HEK293 (cell line): ENCODE measurements at regions not wholly inside any gene's neighbourhood (a gene's known extent, or its start where the extent isn't known, plus 50 kb on each side); places are given as distances from the start of the nearest gene placed in this dataset.

ENCODE experiments used
- CTCF ChIA-PET: fragments of 350-600 bp; formaldehyde crosslinking; extraction: SDS; loops from one replicate; lab custom pipeline; 2021; ENCODE audit warnings: antibody characterized with exemption; lab: Yijun Ruan, JAX
- POLR2A ChIA-PET: fragments of 300-600 bp; formaldehyde crosslinking; extraction: SDS; loops from one replicate; lab custom pipeline; 2020; ENCODE audit warnings: antibody characterized with exemption, inconsistent platforms; lab: Yijun Ruan, JAX
- H3K27ac ChIP-seq: fragments of 200-500 bp; sonication (Bioruptor generic); 2 replicates; pipeline ENCODE4 v1.5.1; 2014; ENCODE audit warnings: low read depth, low read length, control low read depth, inconsistent platforms; ENCODE audit errors: extremely low read depth
- H3K36me3 ChIP-seq, 2 experiments: fragments of 200-500 bp in 1 of 2; sonication (Bioruptor generic) in 1 of 2; 1 replicate in 1 of 2; 2 replicates in 1 of 2; pipeline ENCODE4 v1.5.1; 2014 to 2017; ENCODE audit warnings: inconsistent platforms in 2 of 2, low read length in 2 of 2; ENCODE audit not compliant: control insufficient read depth in 2 of 2, insufficient read depth in 1 of 2
- H3K4me1 ChIP-seq: fragments of 200-500 bp; sonication (Bioruptor generic); 2 replicates; pipeline ENCODE4 v1.5.1; 2014; ENCODE audit warnings: mild to moderate bottlenecking, low read length, inconsistent platforms; ENCODE audit not compliant: control insufficient read depth, insufficient read depth
- H3K4me3 ChIP-seq: 2 replicates; pipeline ENCODE4 v1.5.1; 2011; ENCODE audit warnings: low read depth, mild to moderate bottlenecking, control low read depth, low read length, moderate library complexity
- H3K9me3 ChIP-seq: fragments of 200-500 bp; sonication (Bioruptor generic); 2 replicates; pipeline ENCODE4 v1.5.1; 2014; ENCODE audit warnings: low read depth, low read length, inconsistent platforms; ENCODE audit not compliant: control insufficient read depth, insufficient read depth
- BCL11B ChIP-seq: fragments of 450-650 bp; formaldehyde crosslinking; IDR thresholded peaks from 2 replicates; pipeline ENCODE4 v1.5.1; 2016; ENCODE audit warnings: low read depth, missing biosample characterization, missing genetic modification characterization
- KLF7 ChIP-seq: fragments of 450-650 bp; formaldehyde crosslinking; IDR thresholded peaks from 2 replicates; pipeline ENCODE4 v1.5.1; 2016; ENCODE audit warnings: missing biosample characterization, missing genetic modification characterization, borderline replicate concordance
- MEIS1 ChIP-seq: sonication (generic); formaldehyde crosslinking; IDR thresholded peaks from 2 replicates; pipeline ENCODE4 v1.8.1; 2022; ENCODE audit warnings: missing genetic modification reagents, mild to moderate bottlenecking, borderline replicate concordance
- SCRT2 ChIP-seq: fragments of 450-650 bp; formaldehyde crosslinking; IDR thresholded peaks from 2 replicates; pipeline ENCODE4 v1.5.1; 2016; ENCODE audit warnings: missing biosample characterization, missing genetic modification characterization
- ZBTB6 ChIP-seq: fragments of 450-650 bp; formaldehyde crosslinking; IDR thresholded peaks from 2 replicates; pipeline ENCODE4 v1.5.1; 2017; ENCODE audit warnings: missing biosample characterization, missing genetic modification characterization
- ZFP41 ChIP-seq: fragments of 450-650 bp; formaldehyde crosslinking; IDR thresholded peaks from 2 replicates; pipeline ENCODE4 v1.5.1; 2016; ENCODE audit warnings: missing biosample characterization, missing genetic modification characterization, borderline replicate concordance
- ZNF169 ChIP-seq: fragments of 450-650 bp; formaldehyde crosslinking; IDR thresholded peaks from 2 replicates; pipeline ENCODE4 v1.5.1; 2016; ENCODE audit warnings: missing biosample characterization, missing genetic modification characterization
- ZNF175 ChIP-seq: fragments of 450-650 bp; formaldehyde crosslinking; IDR thresholded peaks from 2 replicates; pipeline ENCODE4 v1.5.1; 2016; ENCODE audit warnings: missing biosample characterization, missing genetic modification characterization
- ZNF214 ChIP-seq: fragments of 450-650 bp; formaldehyde crosslinking; IDR thresholded peaks from 2 replicates; pipeline ENCODE4 v1.5.1; 2017; ENCODE audit warnings: missing biosample characterization, mild to moderate bottlenecking, missing genetic modification characterization, borderline replicate concordance
- ZNF223 ChIP-seq: fragments of 450-650 bp; formaldehyde crosslinking; IDR thresholded peaks from 2 replicates; pipeline ENCODE4 v1.5.1; 2016; ENCODE audit warnings: missing biosample characterization, missing genetic modification characterization
- ZNF280C ChIP-seq: fragments of 450-650 bp; formaldehyde crosslinking; IDR thresholded peaks from 2 replicates; pipeline ENCODE4 v1.5.1; 2016; ENCODE audit warnings: missing biosample characterization, missing genetic modification characterization
- ZNF311 ChIP-seq: fragments of 450-650 bp; formaldehyde crosslinking; IDR thresholded peaks from 2 replicates; pipeline ENCODE4 v1.5.1; 2017; ENCODE audit warnings: missing biosample characterization, missing genetic modification characterization, borderline replicate concordance
- ZNF350 ChIP-seq: fragments of 450-650 bp; formaldehyde crosslinking; IDR thresholded peaks from 2 replicates; pipeline ENCODE4 v1.5.0; 2017; ENCODE audit warnings: missing biosample characterization, mild to moderate bottlenecking, missing genetic modification characterization
- ZNF423 ChIP-seq: fragments of 450-650 bp; formaldehyde crosslinking; IDR thresholded peaks from 2 replicates; pipeline ENCODE4 v1.5.1; 2016; ENCODE audit warnings: missing biosample characterization, missing genetic modification characterization
- ZNF473 ChIP-seq: fragments of 450-650 bp; formaldehyde crosslinking; IDR thresholded peaks from 2 replicates; pipeline ENCODE4 v1.5.1; 2017; ENCODE audit warnings: missing biosample characterization, missing genetic modification characterization
- ZNF48 ChIP-seq: fragments of 450-650 bp; formaldehyde crosslinking; IDR thresholded peaks from 2 replicates; pipeline ENCODE4 v1.5.1; 2016; ENCODE audit warnings: missing biosample characterization, missing genetic modification characterization
- ZNF580 ChIP-seq: fragments of 450-650 bp; formaldehyde crosslinking; IDR thresholded peaks from 2 replicates; pipeline ENCODE4 v1.5.1; 2016; ENCODE audit warnings: missing biosample characterization, missing genetic modification characterization
- ZNF654 ChIP-seq: fragments of 450-650 bp; formaldehyde crosslinking; IDR thresholded peaks from 2 replicates; pipeline ENCODE4 v1.5.1; 2016; ENCODE audit warnings: low read depth, missing biosample characterization, missing genetic modification characterization
- ZNF660 ChIP-seq: fragments of 450-650 bp; IDR thresholded peaks from 2 replicates; pipeline ENCODE4 v1.5.1; 2018; ENCODE audit warnings: missing biosample characterization, mild to moderate bottlenecking, missing genetic modification characterization
- ZSCAN16 ChIP-seq: fragments of 450-650 bp; formaldehyde crosslinking; IDR thresholded peaks from 2 replicates; pipeline ENCODE4 v1.5.1; 2016; ENCODE audit warnings: missing biosample characterization, missing genetic modification characterization
- TF ChIP-seq, protein P1 (sequence below): fragments of 450-650 bp; formaldehyde crosslinking; IDR thresholded peaks from 2 replicates; pipeline ENCODE4 v1.5.1; 2016; ENCODE audit warnings: missing biosample characterization, missing genetic modification characterization, low read depth
- TF ChIP-seq, protein P2 (sequence below): fragments of 450-650 bp; formaldehyde crosslinking; IDR thresholded peaks from 2 replicates; pipeline ENCODE4 v1.5.1; 2016; ENCODE audit warnings: missing biosample characterization, missing genetic modification characterization

- no peaks in the 10 kb centered on the region for H3K4me1 ChIP-seq
- no peak for TF ChIP-seq ZNF48 (tag by site-specific recombination)
- TF ChIP-seq ZBTB6 = no peak
- TF ChIP-seq, protein P1, sequence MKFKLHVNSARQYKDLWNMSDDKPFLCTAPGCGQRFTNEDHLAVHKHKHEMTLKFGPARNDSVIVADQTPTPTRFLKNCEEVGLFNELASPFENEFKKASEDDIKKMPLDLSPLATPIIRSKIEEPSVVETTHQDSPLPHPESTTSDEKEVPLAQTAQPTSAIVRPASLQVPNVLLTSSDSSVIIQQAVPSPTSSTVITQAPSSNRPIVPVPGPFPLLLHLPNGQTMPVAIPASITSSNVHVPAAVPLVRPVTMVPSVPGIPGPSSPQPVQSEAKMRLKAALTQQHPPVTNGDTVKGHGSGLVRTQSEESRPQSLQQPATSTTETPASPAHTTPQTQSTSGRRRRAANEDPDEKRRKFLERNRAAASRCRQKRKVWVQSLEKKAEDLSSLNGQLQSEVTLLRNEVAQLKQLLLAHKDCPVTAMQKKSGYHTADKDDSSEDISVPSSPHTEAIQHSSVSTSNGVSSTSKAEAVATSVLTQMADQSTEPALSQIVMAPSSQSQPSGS (tag by site-specific recombination) = no peak
- TF ChIP-seq ZNF175 = no peak
- TF ChIP-seq MEIS1 (CRISPR knock-in tag) = no peak
- TF ChIP-seq ZNF654 (tag by site-specific recombination) = no peak
- TF ChIP-seq, all 188 proteins: peak for 0
- ChIA-PET CTCF (no interaction called here), POLR2A (no interaction called here)
- Histone ChIP-seq H3K27ac (no peak overlapping the region), H3K36me3 (no peaks in the 10 kb centered on the region), H3K9me3 (no peaks in the 10 kb centered on the region), H3K4me3 (no peak overlapping the region)
Measured at GRCh38 chr11:109338131-109338530, 83.9 kb upstream of the C11orf87 start.

- ChIA-PET POLR2A (no interaction called here), CTCF (no interaction called here)
- H3K4me3 ChIP-seq = no peak overlapping the region
- no peaks in the 10 kb centered on the region for H3K9me3 ChIP-seq
- H3K36me3 ChIP-seq = no peaks in the 10 kb centered on the region
- no peak overlapping the region for H3K27ac ChIP-seq
- TF ChIP-seq BCL11B (no peak), ZNF223 (tag by site-specific recombination) (no peak), ZNF169 (tag by site-specific recombination) (no peak), ZFP41 (no peak), ZNF214 (tag by site-specific recombination) (no peak), ZNF280C (no peak), ZSCAN16 (tag by site-specific recombination) (no peak), ZNF350 (no peak), ZNF311 (tag by site-specific recombination) (no peak), ZNF580 (tag by site-specific recombination) (no peak), ZNF423 (tag by site-specific recombination) (no peak), SCRT2 (tag by site-specific recombination) (no peak), KLF7 (no peak), ZNF473 (tag by site-specific recombination) (no peak), ZNF660 (no peak)
- TF ChIP-seq, protein P2, sequence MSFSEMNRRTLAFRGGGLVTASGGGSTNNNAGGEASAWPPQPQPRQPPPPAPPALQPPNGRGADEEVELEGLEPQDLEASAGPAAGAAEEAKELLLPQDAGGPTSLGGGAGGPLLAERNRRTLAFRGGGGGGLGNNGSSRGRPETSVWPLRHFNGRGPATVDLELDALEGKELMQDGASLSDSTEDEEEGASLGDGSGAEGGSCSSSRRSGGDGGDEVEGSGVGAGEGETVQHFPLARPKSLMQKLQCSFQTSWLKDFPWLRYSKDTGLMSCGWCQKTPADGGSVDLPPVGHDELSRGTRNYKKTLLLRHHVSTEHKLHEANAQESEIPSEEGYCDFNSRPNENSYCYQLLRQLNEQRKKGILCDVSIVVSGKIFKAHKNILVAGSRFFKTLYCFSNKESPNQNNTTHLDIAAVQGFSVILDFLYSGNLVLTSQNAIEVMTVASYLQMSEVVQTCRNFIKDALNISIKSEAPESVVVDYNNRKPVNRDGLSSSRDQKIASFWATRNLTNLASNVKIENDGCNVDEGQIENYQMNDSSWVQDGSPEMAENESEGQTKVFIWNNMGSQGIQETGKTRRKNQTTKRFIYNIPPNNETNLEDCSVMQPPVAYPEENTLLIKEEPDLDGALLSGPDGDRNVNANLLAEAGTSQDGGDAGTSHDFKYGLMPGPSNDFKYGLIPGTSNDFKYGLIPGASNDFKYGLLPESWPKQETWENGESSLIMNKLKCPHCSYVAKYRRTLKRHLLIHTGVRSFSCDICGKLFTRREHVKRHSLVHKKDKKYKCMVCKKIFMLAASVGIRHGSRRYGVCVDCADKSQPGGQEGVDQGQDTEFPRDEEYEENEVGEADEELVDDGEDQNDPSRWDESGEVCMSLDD = no peak
- H3K4me1 ChIP-seq = no peaks in the 10 kb centered on the region
Measured at GRCh38 chr11:109342261-109342660, 79.7 kb upstream of the C11orf87 start.
